GM23338 (cell line): ENCODE measurements at regions not wholly inside any gene's neighbourhood (a gene's known extent, or its start where the extent isn't known, plus 50 kb on each side); places are given as distances from the start of the nearest gene placed in this dataset.

Experiments
- ATAC-seq: fragments of 200-7000 bp; cut with Tn5 transposase; 3 replicates; pipeline ENCODE4 v1.9.1; 2020
- DNase-seq: peaks from one replicate; pipeline ENCODE4 v3.0.0-alpha.2; 2015; ENCODE audit warnings: low spot score
- H2AFZ ChIP-seq: fragments of 200-600 bp; sonication (generic); 2 replicates; pipeline ENCODE4 v1.8.0; 2016; ENCODE audit warnings: antibody characterized with exemption, mild to moderate bottlenecking, moderate library complexity
- H3F3A ChIP-seq: fragments of 200-600 bp; sonication (generic); replicated peaks from 2 replicates; pipeline ENCODE4 v1.8.0; 2017; ENCODE audit warnings: antibody characterized with exemption, mixed run types, low read depth
- H3K27ac ChIP-seq: fragments of 200-600 bp; sonication (generic); 2 replicates; pipeline ENCODE4 v1.6.1; 2016; ENCODE audit warnings: low read depth
- H3K27me3 ChIP-seq: fragments of 200-600 bp; sonication (generic); 2 replicates; pipeline ENCODE4 v1.8.0; 2016; ENCODE audit warnings: mild to moderate bottlenecking, mixed run types, moderate library complexity; ENCODE audit not compliant: insufficient read depth
- H3K36me3 ChIP-seq: fragments of 200-600 bp; sonication (generic); 2 replicates; pipeline ENCODE4 v1.8.0; 2016; ENCODE audit warnings: mild to moderate bottlenecking; ENCODE audit not compliant: insufficient read depth
- H3K4me1 ChIP-seq: fragments of 200-600 bp; sonication (generic); 2 replicates; pipeline ENCODE4 v1.8.0; 2016; ENCODE audit warnings: mild to moderate bottlenecking, moderate library complexity; ENCODE audit not compliant: insufficient read depth
- H3K4me2 ChIP-seq: fragments of 200-600 bp; sonication (generic); 2 replicates; pipeline ENCODE4 v1.7.1; 2017; ENCODE audit warnings: mixed run types
- H3K4me3 ChIP-seq: fragments of 200-600 bp; sonication (generic); 2 replicates; pipeline ENCODE4 v1.6.1; 2016; ENCODE audit warnings: mixed run types
- H3K79me2 ChIP-seq: fragments of 200-600 bp; sonication (generic); replicated peaks from 2 replicates; pipeline ENCODE4 v1.8.0; 2017; ENCODE audit warnings: mild to moderate bottlenecking; ENCODE audit not compliant: insufficient read depth
- H3K9me2 ChIP-seq: fragments of 200-600 bp; sonication (generic); 2 replicates; pipeline ENCODE4 v1.8.0; 2017; ENCODE audit not compliant: insufficient read depth
- H4K20me1 ChIP-seq: fragments of 200-600 bp; sonication (generic); replicated peaks from 2 replicates; pipeline ENCODE4 v1.8.0; 2017; ENCODE audit warnings: mild to moderate bottlenecking; ENCODE audit not compliant: insufficient read depth
- H3K27ac Mint-ChIP-seq: 2 replicates; pipeline ENCODE4 v1.8.0; 2020; ENCODE audit warnings: inconsistent platforms, mild to moderate bottlenecking, moderate library complexity, mixed read lengths
- H3K27me3 Mint-ChIP-seq: 3 replicates; pipeline ENCODE4 v1.8.0; 2022; ENCODE audit warnings: low read depth, mild to moderate bottlenecking, moderate library complexity, mixed read lengths, inconsistent platforms; ENCODE audit not compliant: insufficient read depth, poor library complexity
- H3K36me3 Mint-ChIP-seq: 3 replicates; pipeline ENCODE4 v1.8.0; 2021; ENCODE audit warnings: low read depth, mild to moderate bottlenecking, inconsistent platforms, moderate library complexity, mixed read lengths
- H3K4me1 Mint-ChIP-seq: 3 replicates; pipeline ENCODE4 v1.8.0; 2020; ENCODE audit warnings: mild to moderate bottlenecking, inconsistent platforms, mixed read lengths
- H3K4me3 Mint-ChIP-seq: 3 replicates; pipeline ENCODE4 v1.8.0; 2021; ENCODE audit warnings: moderate library complexity, mild to moderate bottlenecking, inconsistent platforms, mixed read lengths
- H3K9me3 Mint-ChIP-seq: 3 replicates; pipeline ENCODE4 v1.8.0; 2020; ENCODE audit warnings: moderate library complexity, mild to moderate bottlenecking, inconsistent platforms, mixed read lengths
- ETS1 ChIP-seq: IDR thresholded peaks from 2 replicates; pipeline ENCODE4 v1.6.1; 2016; ENCODE audit warnings: antibody characterized with exemption
- POLR2AphosphoS5 ChIP-seq: IDR thresholded peaks from 2 replicates; pipeline ENCODE4 v1.6.1; 2016; ENCODE audit warnings: antibody characterized with exemption, low read depth
- REST ChIP-seq: IDR thresholded peaks from one replicate; pipeline ENCODE4 v1.6.1; 2018; ENCODE audit warnings: antibody characterized with exemption; ENCODE audit not compliant: unreplicated experiment
- ZNF331 ChIP-seq: fragments of 250-450 bp; sonication (Bioruptor Pico); IDR thresholded peaks from 2 replicates; pipeline ENCODE4 v1.5.0; 2020; ENCODE audit warnings: low read depth, mild to moderate bottlenecking, moderate library complexity
- ZNF462 ChIP-seq: fragments of 250-450 bp; sonication (Bioruptor Pico); IDR thresholded peaks from 2 replicates; pipeline ENCODE4 v1.5.0; 2020; ENCODE audit warnings: mild to moderate bottlenecking, moderate library complexity

GRCh38 chr6:9594746-9595145 lies 820.1 kb downstream of the TFAP2A start:
- H3K9me2 ChIP-seq = 0 out of 2 replicates have a peak, but pooled peaks cover 6% of the 10 kb centered on the region
- Mint-ChIP-seq H3K4me3 (no peak overlapping the region), H3K27ac (no peak overlapping the region), H3K27me3 (peaks cover 3% of the 10 kb centered on the region), H3K36me3 (no peaks in the 10 kb centered on the region), H3K4me1 (no peaks in the 10 kb centered on the region), H3K9me3 (no peaks in the 10 kb centered on the region)
- H3K27ac ChIP-seq = no peak overlapping the region
- no peaks in the 10 kb centered on the region for H3K36me3 ChIP-seq
- H2AFZ ChIP-seq = no peak overlapping the region
- no peak for TF ChIP-seq ZNF331
- no peak for TF ChIP-seq ZNF462 (CRISPR knock-in tag)
- no peak for TF ChIP-seq REST
- no peak for TF ChIP-seq ETS1
- TF ChIP-seq POLR2AphosphoS5 = no peak
- H3F3A ChIP-seq = no peaks in the 10 kb centered on the region
- no peaks in the 10 kb centered on the region for H3K79me2 ChIP-seq
- ATAC-seq (no peak), DNase-seq (no peak)
- no peaks in the 10 kb centered on the region for H3K27me3 ChIP-seq
- H4K20me1 ChIP-seq = no peaks in the 10 kb centered on the region
- H3K4me3 ChIP-seq = no peak overlapping the region
- no peaks in the 10 kb centered on the region for H3K4me1 ChIP-seq
- H3K4me2 ChIP-seq = no peak overlapping the region
